Nephron (organoid): ENCODE measurements at regions not wholly inside any gene's neighbourhood (a gene's known extent, or its start where the extent isn't known, plus 50 kb on each side); places are given as distances from the start of the nearest gene placed in this dataset.
A peak's percentile ranks its signal among the peaks of the same experiment; 100 is the strongest.

Experiments
- H3K27ac Mint-ChIP-seq, 3 experiments: 2 replicates each; pipeline ENCODE4 v1.8.0; 2020; ENCODE audit warnings: mixed read lengths in 3 of 3, mild to moderate bottlenecking in 2 of 3, moderate library complexity in 1 of 3
- H3K27me3 Mint-ChIP-seq: 2 replicates; pipeline ENCODE4 v1.8.0; 2021; ENCODE audit warnings: low read depth, mild to moderate bottlenecking, moderate library complexity, mixed read lengths
- H3K36me3 Mint-ChIP-seq: 2 replicates; pipeline ENCODE4 v1.8.0; 2020; ENCODE audit warnings: low read depth, mixed read lengths
- H3K4me1 Mint-ChIP-seq: 2 replicates; pipeline ENCODE4 v1.8.0; 2020; ENCODE audit warnings: mixed read lengths
- H3K4me3 Mint-ChIP-seq, 3 experiments: 2 replicates each; pipeline ENCODE4 v1.8.0; 2020; ENCODE audit warnings: mild to moderate bottlenecking in 3 of 3, mixed read lengths in 3 of 3, moderate library complexity in 2 of 3
- H3K9me3 Mint-ChIP-seq: 2 replicates; pipeline ENCODE4 v1.8.0; 2020; ENCODE audit warnings: mixed read lengths
- TF ChIP-seq, protein P1 (sequence below), 3 experiments: fragments of 200-600 bp; sonication (generic); IDR thresholded peaks; one replicate each; pipeline ENCODE4 v1.5.0; 2021; ENCODE audit warnings: antibody characterized with exemption in 3 of 3; ENCODE audit not compliant: unreplicated experiment in 3 of 3

GRCh38 chr1:4045397-4046010 is 145.4 kb upstream of the C1orf174 start:
- peaks cover 8% of the 10 kb centered on the region for H3K27me3 Mint-ChIP-seq
- H3K36me3 Mint-ChIP-seq = no peaks in the 10 kb centered on the region
- H3K4me1 Mint-ChIP-seq = peaks cover 13% of the 10 kb centered on the region
- no peaks in the 10 kb centered on the region for H3K9me3 Mint-ChIP-seq
- TF ChIP-seq, protein P1, sequence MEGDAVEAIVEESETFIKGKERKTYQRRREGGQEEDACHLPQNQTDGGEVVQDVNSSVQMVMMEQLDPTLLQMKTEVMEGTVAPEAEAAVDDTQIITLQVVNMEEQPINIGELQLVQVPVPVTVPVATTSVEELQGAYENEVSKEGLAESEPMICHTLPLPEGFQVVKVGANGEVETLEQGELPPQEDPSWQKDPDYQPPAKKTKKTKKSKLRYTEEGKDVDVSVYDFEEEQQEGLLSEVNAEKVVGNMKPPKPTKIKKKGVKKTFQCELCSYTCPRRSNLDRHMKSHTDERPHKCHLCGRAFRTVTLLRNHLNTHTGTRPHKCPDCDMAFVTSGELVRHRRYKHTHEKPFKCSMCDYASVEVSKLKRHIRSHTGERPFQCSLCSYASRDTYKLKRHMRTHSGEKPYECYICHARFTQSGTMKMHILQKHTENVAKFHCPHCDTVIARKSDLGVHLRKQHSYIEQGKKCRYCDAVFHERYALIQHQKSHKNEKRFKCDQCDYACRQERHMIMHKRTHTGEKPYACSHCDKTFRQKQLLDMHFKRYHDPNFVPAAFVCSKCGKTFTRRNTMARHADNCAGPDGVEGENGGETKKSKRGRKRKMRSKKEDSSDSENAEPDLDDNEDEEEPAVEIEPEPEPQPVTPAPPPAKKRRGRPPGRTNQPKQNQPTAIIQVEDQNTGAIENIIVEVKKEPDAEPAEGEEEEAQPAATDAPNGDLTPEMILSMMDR (IDR thresholded peaks at IDR 0.05; ENCODE audit: unreplicated experiment in 3 of 3) = no peak
- H3K4me3 Mint-ChIP-seq = no peak overlapping the region
- H3K27ac Mint-ChIP-seq = no peak overlapping the region

GRCh38 chr1:4046836-4047461 is 146.9 kb upstream of the C1orf174 start:
- Mint-ChIP-seq H3K4me1 (peaks cover 13% of the 10 kb centered on the region), H3K36me3 (no peaks in the 10 kb centered on the region), H3K9me3 (no peaks in the 10 kb centered on the region), H3K4me3 (no peak overlapping the region), H3K27me3 (peaks cover 1% of the 10 kb centered on the region), H3K27ac (no peak overlapping the region)
- TF ChIP-seq, protein P1 (IDR thresholded peaks at IDR 0.05; ENCODE audit: unreplicated experiment in 3 of 3) = no peak

GRCh38 chr1:4047666-4048065 is 147.6 kb upstream of the C1orf174 start:
- Mint-ChIP-seq H3K27ac (no peak overlapping the region), H3K27me3 (peaks cover 2% of the 10 kb centered on the region), H3K36me3 (no peaks in the 10 kb centered on the region)

GRCh38 chr1:4048076-4048475 is 148.0 kb upstream of the C1orf174 start:
- no peak overlapping the region for H3K4me3 Mint-ChIP-seq
- TF ChIP-seq, protein P1 (IDR thresholded peaks at IDR 0.05; ENCODE audit: unreplicated experiment in 3 of 3) = no peak
- H3K4me1 Mint-ChIP-seq = peaks cover 13% of the 10 kb centered on the region
- H3K27ac Mint-ChIP-seq = no peak overlapping the region
- H3K27me3 Mint-ChIP-seq = peaks cover 5% of the 10 kb centered on the region
- no peaks in the 10 kb centered on the region for H3K9me3 Mint-ChIP-seq
- no peaks in the 10 kb centered on the region for H3K36me3 Mint-ChIP-seq

More at GRCh38 chr1:4047666-4048065, 147.6 kb upstream of the C1orf174 start:
- TF ChIP-seq, protein P1 (IDR thresholded peaks at IDR 0.05; ENCODE audit: unreplicated experiment in 3 of 3) = no peak
- H3K4me3 Mint-ChIP-seq = no peak overlapping the region
- no peaks in the 10 kb centered on the region for H3K9me3 Mint-ChIP-seq
- peaks cover 13% of the 10 kb centered on the region for H3K4me1 Mint-ChIP-seq

- no peaks in the 10 kb centered on the region for H3K9me3 Mint-ChIP-seq
- H3K27ac Mint-ChIP-seq = peak overlapping the region in 1 of 3 experiments; percentile 29
- TF ChIP-seq, protein P1 (IDR thresholded peaks at IDR 0.05; ENCODE audit: unreplicated experiment in 3 of 3) = no peak
- H3K27me3 Mint-ChIP-seq = peaks cover 5% of the 10 kb centered on the region
- no peaks in the 10 kb centered on the region for H3K36me3 Mint-ChIP-seq
- H3K4me3 Mint-ChIP-seq = no peak overlapping the region
- H3K4me1 Mint-ChIP-seq = peaks cover 13% of the 10 kb centered on the region
Observed at GRCh38 chr1:4048921-4049320, 148.8 kb upstream of the C1orf174 start.

DNA sequence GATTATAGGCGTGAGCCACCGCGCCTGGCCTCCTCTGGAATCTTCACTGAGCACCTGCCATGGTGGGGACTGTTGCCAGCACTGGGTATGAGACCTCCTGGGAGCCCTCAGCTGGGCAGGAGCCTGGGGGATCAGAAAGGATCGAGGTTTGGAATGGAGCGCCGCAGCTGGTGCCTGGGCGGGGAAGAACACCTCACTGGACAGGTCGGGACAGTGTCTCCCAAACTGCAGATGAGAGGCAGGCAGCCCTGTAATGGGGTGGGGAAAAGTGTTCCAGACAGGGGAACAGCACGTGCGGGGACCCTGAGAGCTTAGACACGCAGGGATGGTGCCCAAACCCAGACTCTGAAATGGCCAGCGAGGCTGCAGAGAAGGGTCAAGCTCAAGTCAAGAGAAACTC is 150.9 kb upstream of the C1orf174 start:
- no peaks in the 10 kb centered on the region for H3K9me3 Mint-ChIP-seq

More for the DNA sequence above, 150.9 kb upstream of the C1orf174 start:
- no peak overlapping the region for H3K4me3 Mint-ChIP-seq
- TF ChIP-seq, protein P1 (IDR thresholded peaks at IDR 0.05; ENCODE audit: unreplicated experiment in 3 of 3) = no peak
- H3K36me3 Mint-ChIP-seq = no peaks in the 10 kb centered on the region
- no peak overlapping the region for H3K27ac Mint-ChIP-seq
- peaks cover 16% of the 10 kb centered on the region for H3K27me3 Mint-ChIP-seq
- H3K4me1 Mint-ChIP-seq = peaks cover 13% of the 10 kb centered on the region
